Medulla oblongata (tissue), 1 donor: ENCODE measurements at regions not wholly inside any gene's neighbourhood (a gene's known extent, or its start where the extent isn't known, plus 50 kb on each side); places are given as distances from the start of the nearest gene placed in this dataset.
"Not testable (repeated sequence)": the region's sequence is repeated elsewhere in the genome, so short reads cannot be mapped to it uniquely, and the experiment has no call there.

Experiments used
- DNase-seq: peaks from one replicate; pipeline ENCODE4 v3.0.0-alpha.2; 2015; ENCODE audit errors: extremely low spot score

GRCh38 chr6:51302431-51302830, 483.8 kb downstream of the TFAP2B start:
- no peak for DNase-seq

DNA sequence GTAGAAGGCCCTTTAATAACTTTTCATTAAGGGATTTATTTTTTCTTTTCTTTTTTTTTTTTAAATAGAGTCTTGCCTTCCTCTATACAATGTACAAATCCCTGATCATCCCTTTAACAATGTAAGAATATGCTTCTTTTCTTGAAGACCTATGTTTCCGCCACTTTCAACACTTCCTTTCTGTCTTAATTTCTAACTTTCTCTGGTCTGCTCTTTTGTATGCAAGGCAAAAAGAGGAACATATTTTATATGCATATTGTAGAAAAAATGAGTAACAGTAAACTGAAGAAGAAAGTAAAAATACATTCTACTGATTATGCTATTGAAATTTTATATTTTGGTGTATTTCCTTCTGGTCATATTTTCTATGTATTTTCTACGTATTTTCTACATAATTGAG, 484.7 kb downstream of the TFAP2B start:
- DNase-seq: no peak

DNA sequence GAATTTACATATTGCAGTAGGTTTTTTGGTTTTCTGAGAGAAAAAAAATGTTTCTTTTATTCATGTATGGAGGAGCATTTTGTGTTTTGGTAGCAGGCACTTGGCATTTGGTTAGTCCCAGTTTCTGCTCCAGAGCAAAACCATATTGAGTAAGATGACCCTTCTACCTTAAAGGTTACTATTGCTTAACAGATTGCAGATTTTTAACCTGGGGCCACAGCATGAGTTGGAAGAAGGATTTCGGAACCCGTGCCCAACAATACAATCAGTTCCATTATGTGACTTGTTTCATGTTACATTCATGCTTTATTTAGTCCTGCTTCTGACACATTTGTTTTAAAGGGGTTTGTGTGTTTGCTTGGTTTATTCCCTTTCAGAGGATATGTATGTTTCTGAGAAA, 496.3 kb downstream of the TFAP2B start:
- DNase-seq: no peak

GRCh38 chr6:51318674-51319073, 500.0 kb downstream of the TFAP2B start:
- no peak for DNase-seq

- DNase-seq: not testable (repeated sequence)
These were observed 502.8 kb downstream of the TFAP2B start for GRCh38 chr6:51321477-51321876.

- DNase-seq: no peak
These were observed 503.8 kb downstream of the TFAP2B start for GRCh38 chr6:51322505-51322904.

DNA sequence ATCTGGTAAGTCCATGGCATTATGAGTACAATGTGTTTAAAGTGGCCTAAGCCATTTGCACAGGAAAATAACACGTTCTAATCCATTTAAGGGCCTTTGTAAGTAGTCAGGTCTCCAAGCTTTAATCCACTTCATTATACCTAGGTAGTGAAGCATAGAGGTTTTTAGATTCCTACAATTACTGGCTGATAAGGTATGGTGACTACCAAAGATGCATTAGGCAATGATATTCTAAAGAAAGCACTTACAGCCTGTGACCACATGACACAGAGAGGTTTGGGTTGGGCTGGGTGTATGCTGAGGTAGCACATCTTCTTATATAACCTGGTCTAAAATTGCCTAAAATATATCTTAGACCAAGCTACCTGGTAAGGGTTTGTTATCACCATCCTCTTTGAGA, 504.4 kb downstream of the TFAP2B start:
- no peak for DNase-seq

- no peak for DNase-seq
These were observed 512.3 kb downstream of the TFAP2B start for GRCh38 chr6:51330971-51331370.

DNA sequence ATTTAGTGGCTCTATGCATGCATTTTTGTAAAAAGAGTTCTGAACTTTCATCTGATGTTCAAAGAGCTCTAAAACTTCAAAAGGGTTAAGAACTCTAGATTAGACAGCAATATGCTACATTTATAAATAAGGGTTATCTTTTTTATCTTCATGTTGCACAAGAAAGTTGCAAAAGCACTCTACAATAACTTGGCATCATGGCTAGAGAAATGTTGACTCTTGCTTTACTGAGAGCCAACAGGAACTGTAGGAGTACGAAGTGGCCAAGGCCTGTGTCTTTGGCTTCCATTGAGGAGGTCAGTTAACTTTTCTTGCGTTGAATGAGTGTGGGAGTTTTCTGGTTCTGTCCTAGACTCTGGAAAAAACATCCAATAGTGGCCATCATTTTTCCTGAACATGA, 516.9 kb downstream of the TFAP2B start:
- no peak for DNase-seq

- no peak for DNase-seq
These were observed 517.5 kb downstream of the TFAP2B start for GRCh38 chr6:51336185-51336584.

DNA sequence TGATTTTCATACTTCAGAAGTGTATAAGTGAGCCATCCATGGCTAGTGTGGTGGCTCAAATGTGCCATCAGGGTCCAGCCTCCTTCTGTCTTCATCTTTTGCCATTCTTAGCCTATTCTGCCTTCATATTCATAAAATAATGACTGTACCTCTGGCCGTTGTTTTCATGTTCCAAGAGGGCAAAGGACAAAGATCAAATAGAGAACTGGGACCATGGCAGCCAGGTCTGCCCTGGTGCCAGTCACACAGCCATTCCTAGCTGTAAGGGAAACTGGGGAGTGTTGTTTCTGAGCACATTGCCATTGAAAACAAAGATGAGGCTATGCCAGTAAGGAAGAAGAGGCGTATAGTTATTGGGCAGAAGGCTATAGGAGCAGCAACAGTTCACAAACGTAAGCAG, 518.6 kb downstream of the TFAP2B start:
- no peak for DNase-seq

- DNase-seq: no peak
These were observed 520.4 kb downstream of the TFAP2B start for GRCh38 chr6:51339108-51339507.

DNA sequence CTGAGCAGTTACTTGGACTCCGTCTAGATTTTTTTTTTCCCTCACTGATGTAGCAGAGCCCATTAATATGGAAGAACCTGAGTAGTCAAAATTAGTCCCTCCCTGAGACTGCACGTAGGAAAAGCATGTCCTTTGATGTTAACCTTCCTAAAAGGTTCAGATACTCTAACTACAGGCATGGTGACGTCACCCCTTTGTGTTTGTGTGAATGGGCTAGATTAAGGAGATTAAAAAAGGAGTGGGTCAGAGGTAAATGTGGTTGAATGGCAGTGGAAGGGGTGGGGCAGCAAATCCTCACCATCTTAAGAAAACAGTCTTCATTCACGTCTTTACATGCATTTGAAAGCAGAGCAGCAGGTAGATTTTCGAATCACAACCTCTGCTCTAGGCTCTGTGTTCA, 521.1 kb downstream of the TFAP2B start:
- no peak for DNase-seq

DNA sequence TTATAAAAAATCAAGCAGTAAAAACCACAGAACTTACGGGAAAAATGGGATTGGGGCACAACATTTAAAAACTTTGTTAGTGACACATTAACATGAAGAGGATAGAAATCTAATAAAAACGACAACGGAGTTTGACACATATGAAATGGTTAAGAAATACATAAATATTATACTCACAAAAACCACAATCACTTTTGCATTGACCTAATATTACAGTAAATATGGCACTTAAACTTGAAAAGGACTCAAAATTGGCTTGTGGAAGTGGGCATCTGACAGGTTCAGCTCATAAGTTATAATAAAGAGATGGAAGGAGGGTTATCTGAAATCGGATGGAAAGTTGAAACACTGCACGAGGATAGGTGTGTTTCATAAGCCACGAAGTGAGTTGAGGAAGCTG, 523.7 kb downstream of the TFAP2B start:
- DNase-seq: no peak

- peak; percentile 64 for DNase-seq
These were observed 531.2 kb downstream of the TFAP2B start for GRCh38 chr6:51349857-51350256.

DNA sequence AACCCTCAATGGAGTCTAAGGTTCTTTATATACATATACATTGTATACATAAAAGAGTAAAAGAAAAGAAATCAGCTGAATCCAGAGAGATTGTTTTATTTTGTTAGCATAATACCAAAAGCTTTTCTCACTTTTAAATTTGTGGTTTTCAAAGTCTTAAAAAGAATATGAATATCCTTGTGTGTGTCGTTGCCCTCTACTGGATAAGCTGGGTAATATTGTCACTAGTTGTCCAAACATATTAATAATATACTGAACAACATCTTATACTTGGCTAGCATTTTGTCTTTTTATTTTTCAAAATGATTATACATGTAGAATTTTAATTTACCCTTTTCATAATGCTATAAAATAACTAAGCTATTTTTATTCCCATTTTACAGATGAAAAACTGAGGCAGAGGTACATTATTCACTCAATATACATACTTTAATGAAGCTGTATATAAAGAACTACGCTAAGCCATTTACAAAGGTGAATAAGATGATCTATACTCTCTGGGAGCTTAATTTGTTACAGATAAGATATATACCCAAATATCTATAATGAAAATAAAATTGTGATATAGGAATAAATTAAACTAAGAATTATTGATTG, 531.7 kb downstream of the TFAP2B start:
- no peak for DNase-seq

- DNase-seq: no peak
These were observed 533.9 kb downstream of the TFAP2B start for GRCh38 chr6:51352506-51353029.

DNA sequence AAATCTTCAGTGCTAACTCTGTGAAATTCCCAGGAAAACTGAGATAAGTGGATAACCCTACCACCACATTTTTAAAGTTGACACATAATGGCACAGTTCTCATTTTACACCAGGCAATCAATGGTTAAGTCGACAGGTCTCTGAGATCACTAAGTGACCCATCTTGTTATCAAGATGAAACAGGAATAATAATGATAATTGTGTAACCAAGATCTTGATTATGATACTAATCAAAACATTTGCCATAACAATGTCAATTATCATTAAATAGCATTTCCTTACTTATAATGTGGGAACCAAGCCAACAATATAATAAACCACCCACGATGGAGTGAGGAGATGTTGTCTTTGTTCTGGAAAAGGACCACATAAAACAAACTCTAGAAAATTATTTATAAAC, 541.6 kb downstream of the TFAP2B start:
- DNase-seq: no peak

- DNase-seq: no peak
These were observed 546.9 kb downstream of the TFAP2B start for GRCh38 chr6:51365566-51365965.

DNA sequence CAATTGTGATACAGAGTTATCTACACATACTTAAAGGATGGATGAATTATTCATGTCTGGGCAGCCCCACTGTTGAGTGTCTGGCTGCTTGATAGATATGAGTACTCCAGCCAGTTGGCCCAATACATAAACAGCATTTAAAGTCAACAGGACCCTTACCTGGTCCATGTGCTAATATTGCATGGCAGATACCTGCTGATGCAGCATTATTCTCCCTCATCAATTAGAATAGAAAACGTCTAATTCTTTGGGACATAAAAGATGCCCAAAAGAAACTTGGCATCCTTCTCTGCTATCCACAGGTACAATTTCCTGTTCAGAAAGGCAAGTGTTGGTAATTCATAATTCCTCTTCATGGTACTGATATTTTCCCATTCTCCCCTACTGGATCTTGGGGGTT, 550.8 kb downstream of the TFAP2B start:
- no peak for DNase-seq

DNA sequence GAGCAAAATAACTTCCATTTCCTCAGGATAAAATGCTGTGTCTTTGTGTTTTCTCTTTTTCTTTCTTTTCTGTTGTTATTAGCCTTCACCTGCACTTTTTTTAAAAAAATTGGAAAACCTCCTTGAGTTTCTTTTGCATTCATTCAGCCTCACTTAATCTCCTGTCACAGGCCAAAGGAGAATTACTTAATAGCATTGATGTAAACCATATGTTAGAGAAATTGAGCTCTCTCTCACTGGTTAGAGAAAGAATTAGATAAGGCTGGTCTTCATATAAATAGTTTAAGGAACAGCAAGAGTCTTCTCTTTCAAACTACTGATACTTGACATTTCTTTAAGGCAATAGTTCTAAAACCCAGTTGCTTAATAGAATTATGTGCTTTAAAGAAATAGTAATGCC, 564.2 kb downstream of the TFAP2B start:
- no peak for DNase-seq

DNA sequence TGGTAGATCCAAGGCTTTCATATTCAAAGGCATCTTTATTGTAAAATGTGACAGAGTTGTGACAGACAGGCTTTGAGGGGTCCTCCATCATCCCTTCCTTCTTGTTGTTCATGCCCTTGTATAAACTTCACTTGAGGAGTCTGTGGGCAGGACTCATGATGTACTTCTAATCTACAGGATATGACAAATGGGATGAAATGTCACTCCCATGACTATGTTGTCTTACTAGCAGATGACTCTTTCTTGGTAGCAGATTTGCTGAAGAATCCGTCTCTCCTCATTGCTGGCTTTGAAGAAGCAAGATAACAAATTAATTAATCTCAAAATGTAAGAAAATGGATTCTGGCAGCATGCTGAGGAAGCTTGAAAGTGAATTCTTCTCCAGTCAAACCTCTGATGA, 566.1 kb downstream of the TFAP2B start:
- DNase-seq: no peak

DNA sequence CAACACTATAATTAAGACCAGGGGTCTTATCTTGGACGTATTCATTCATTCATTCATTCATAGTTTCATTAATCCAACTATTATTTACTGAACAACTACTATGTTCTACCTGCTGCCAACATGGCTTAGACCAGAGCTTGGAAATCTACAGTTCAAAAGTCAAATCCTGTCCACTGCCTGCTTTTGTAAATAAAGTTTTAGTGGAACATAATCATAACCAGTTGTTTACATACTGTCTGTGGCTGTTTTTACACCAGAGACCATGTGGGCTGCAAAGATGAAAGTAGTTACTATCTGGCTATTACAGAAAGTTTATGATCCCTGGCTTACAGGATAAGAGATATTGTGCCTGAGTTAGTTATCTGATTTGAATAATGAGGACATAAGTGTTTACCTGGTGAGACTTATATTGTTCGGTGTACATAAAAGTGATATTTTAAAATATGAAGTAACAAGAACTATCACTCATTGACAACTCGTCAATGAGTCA, 567.7 kb downstream of the TFAP2B start:
- DNase-seq: no peak

DNA sequence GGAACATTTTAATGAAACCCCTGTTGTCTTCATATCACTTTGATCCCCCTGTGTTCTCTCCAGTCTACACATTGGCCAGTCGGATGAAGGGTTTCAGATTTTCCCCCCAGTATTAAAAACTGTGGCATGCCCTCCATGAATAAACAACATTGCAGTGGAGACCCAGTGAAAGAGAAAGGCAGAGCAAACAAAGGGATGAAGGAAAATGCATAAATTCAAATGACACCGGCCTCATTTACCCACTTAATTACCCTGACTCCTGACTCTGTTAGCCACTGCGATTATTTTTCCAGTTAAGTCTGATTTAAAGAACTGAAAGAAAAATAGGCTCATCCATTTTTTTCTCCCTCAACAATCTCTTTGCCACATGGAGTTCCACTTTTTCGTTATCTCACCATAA, 569.2 kb downstream of the TFAP2B start:
- no peak for DNase-seq
